PC-9 (cell line): ENCODE measurements at regions not wholly inside any gene's neighbourhood (a gene's known extent, or its start where the extent isn't known, plus 50 kb on each side); places are given as distances from the start of the nearest gene placed in this dataset.
"Not testable (repeated sequence)": the region's sequence is repeated elsewhere in the genome, so short reads cannot be mapped to it uniquely, and the experiment has no call there.

Source experiments
- BruUV-seq: library from RNA; stranded (reverse); fragments of 400-500 nt; replicated peaks from 2 replicates; lab custom pipeline; 2021; lab: Mats Ljungman, UMichigan
- CTCF ChIA-PET: fragments of 300-600 bp; sonication (Branson Sonifier 250); formaldehyde crosslinking; loops from one replicate; lab custom pipeline; 2022; ENCODE audit warnings: antibody characterized with exemption; lab: Charles Lee
- POLR2A ChIA-PET: fragments of 300-600 bp; sonication (Branson Sonifier 250); formaldehyde crosslinking; loops from one replicate; lab custom pipeline; 2022; ENCODE audit warnings: antibody characterized with exemption; ENCODE audit not compliant: unreplicated experiment; lab: Charles Lee
- DNase-seq, 2 experiments: peaks; one replicate each; pipeline versions ENCODE4 v3.0.0 to v3.0.0-alpha.2; 2015 to 2022; ENCODE audit warnings: mixed read lengths in 1 of 2
- H2AFZ ChIP-seq: fragments of 200-600 bp; sonication (generic); 2 replicates; pipeline ENCODE4 v1.8.1; 2017; ENCODE audit warnings: antibody characterized with exemption
- H3F3A ChIP-seq: fragments of 200-600 bp; sonication (generic); 2 replicates; pipeline ENCODE4 v1.8.1; 2017; ENCODE audit warnings: antibody characterized with exemption, mild to moderate bottlenecking, low read depth; ENCODE audit not compliant: insufficient read depth
- H3K27ac ChIP-seq: fragments of 200-600 bp; sonication (generic); 2 replicates; pipeline ENCODE4 v1.6.1; 2016; ENCODE audit warnings: mixed run types
- H3K27me3 ChIP-seq: fragments of 200-600 bp; sonication (generic); 2 replicates; pipeline ENCODE4 v1.6.1; 2016; ENCODE audit warnings: low read depth, mixed run types; ENCODE audit not compliant: insufficient read depth
- H3K36me3 ChIP-seq: fragments of 200-600 bp; sonication (generic); 2 replicates; pipeline ENCODE4 v1.6.1; 2016; ENCODE audit warnings: low read depth, mixed run types
- H3K4me1 ChIP-seq: fragments of 200-600 bp; sonication (generic); replicated peaks from 2 replicates; pipeline ENCODE4 v1.6.1; 2016; ENCODE audit warnings: mixed run types; ENCODE audit not compliant: insufficient read depth
- H3K4me2 ChIP-seq: fragments of 200-600 bp; sonication (generic); 2 replicates; pipeline ENCODE4 v1.6.1; 2017; ENCODE audit warnings: mixed run types
- H3K4me3 ChIP-seq: fragments of 200-600 bp; sonication (generic); 2 replicates; pipeline ENCODE4 v1.6.1; 2016; ENCODE audit warnings: mixed run types
- H3K79me2 ChIP-seq: fragments of 200-600 bp; sonication (generic); 2 replicates; pipeline ENCODE4 v1.6.1; 2017; ENCODE audit warnings: low read depth, mixed run types
- H3K9me2 ChIP-seq: fragments of 200-600 bp; sonication (generic); 2 replicates; pipeline ENCODE4 v1.8.1; 2017; ENCODE audit warnings: mild to moderate bottlenecking; ENCODE audit not compliant: insufficient read depth
- H3K9me3 ChIP-seq: fragments of 200-600 bp; sonication (generic); 2 replicates; pipeline ENCODE4 v1.8.1; 2016; ENCODE audit warnings: low read depth; ENCODE audit not compliant: insufficient read depth
- H4K20me1 ChIP-seq: fragments of 200-600 bp; sonication (generic); 2 replicates; pipeline ENCODE4 v1.8.1; 2017; ENCODE audit not compliant: insufficient read depth
- CTCF ChIP-seq: fragments of 200-600 bp; sonication (generic); conservative IDR thresholded peaks from 2 replicates; pipeline ENCODE4 v1.6.1; 2017; ENCODE audit warnings: mixed run types, antibody characterized with exemption, mild to moderate bottlenecking, moderate library complexity
- EZH2 ChIP-seq: fragments of 200-600 bp; sonication (generic); IDR thresholded peaks from 2 replicates; pipeline ENCODE4 v1.8.0; 2017; ENCODE audit warnings: antibody characterized with exemption, low read depth
- intact Hi-C: fragments of 100-400 bp; cut with micrococcal nuclease; formaldehyde crosslinking; loops from one replicate; pipeline ENCODE4 v1.10.0; 2022; ENCODE audit not compliant: unreplicated experiment

- Histone ChIP-seq H3K27ac (no peak overlapping the region), H4K20me1 (no peaks in the 10 kb centered on the region), H3K9me3 (no peaks in the 10 kb centered on the region), H3F3A (no peaks in the 10 kb centered on the region), H3K4me3 (no peak overlapping the region), H3K27me3 (no peaks in the 10 kb centered on the region), H3K36me3 (no peaks in the 10 kb centered on the region), H3K9me2 (no peaks in the 10 kb centered on the region; the same call in 1 of the 2 replicates), H2AFZ (no peak overlapping the region), H3K79me2 (no peaks in the 10 kb centered on the region), H3K4me1 (no peaks in the 10 kb centered on the region), H3K4me2 (no peak overlapping the region)
- ChIA-PET CTCF (no interaction called here), POLR2A (no interaction called here)
- intact Hi-C loops = no loop called here
- no TSS peak for BruUV-seq
- no peak for DNase-seq
- no peak for TF ChIP-seq EZH2
- no peak for TF ChIP-seq CTCF
Measured at GRCh38 chr6:22206106-22206505, 90.7 kb downstream of the PRL start.

- Histone ChIP-seq H3K27ac (no peak overlapping the region), H3K4me2 (no peak overlapping the region), H3K79me2 (no peaks in the 10 kb centered on the region), H3F3A (no peaks in the 10 kb centered on the region), H4K20me1 (no peaks in the 10 kb centered on the region), H3K4me1 (no peaks in the 10 kb centered on the region), H3K27me3 (no peaks in the 10 kb centered on the region), H3K36me3 (no peaks in the 10 kb centered on the region), H3K4me3 (no peak overlapping the region), H3K9me3 (peaks cover 7% of the 10 kb centered on the region; the same call in 1 of the 2 replicates), H2AFZ (no peak overlapping the region), H3K9me2 (no peaks in the 10 kb centered on the region; the same call in 1 of the 2 replicates)
- POLR2A ChIA-PET = no interaction called here
- intact Hi-C loops = no loop called here
- no peak for DNase-seq
- no peak for TF ChIP-seq EZH2
- TF ChIP-seq CTCF = no peak
- no TSS peak for BruUV-seq
- CTCF ChIA-PET = no interaction called here
Measured at GRCh38 chr6:22208026-22208425, 88.8 kb downstream of the PRL start.

GRCh38 chr6:22214314-22214713 is 82.5 kb downstream of the PRL start:
- Histone ChIP-seq H3K79me2 (no peaks in the 10 kb centered on the region), H3K4me2 (no peak overlapping the region), H4K20me1 (no peaks in the 10 kb centered on the region), H3K4me1 (no peaks in the 10 kb centered on the region), H3K9me2 (no peaks in the 10 kb centered on the region), H2AFZ (no peak overlapping the region), H3K27ac (no peak overlapping the region), H3F3A (no peaks in the 10 kb centered on the region), H3K36me3 (no peaks in the 10 kb centered on the region), H3K4me3 (no peak overlapping the region), H3K9me3 (peaks cover 8% of the 10 kb centered on the region; the same call in 1 of the 2 replicates), H3K27me3 (no peaks in the 10 kb centered on the region)
- ChIA-PET CTCF (no interaction called here), POLR2A (no interaction called here)
- intact Hi-C loops = no loop called here
- no peak for TF ChIP-seq EZH2
- TF ChIP-seq CTCF = no peak
- BruUV-seq = no TSS peak
- no peak for DNase-seq

- H3K4me3 ChIP-seq, DNase-seq, H3K9me2 ChIP-seq, H3K4me2 ChIP-seq, H3F3A ChIP-seq, CTCF ChIA-PET, H4K20me1 ChIP-seq, intact Hi-C loops, H2AFZ ChIP-seq, POLR2A ChIA-PET, H3K27me3 ChIP-seq, H3K36me3 ChIP-seq, H3K79me2 ChIP-seq, H3K9me3 ChIP-seq, H3K27ac ChIP-seq, BruUV-seq: not testable (repeated sequence)
- peaks cover 10% of the 10 kb centered on the region for H3K4me1 ChIP-seq
Measured at GRCh38 chr6:22215474-22215873, 81.4 kb downstream of the PRL start.
